ENCODE measurements at regions not wholly inside any gene's neighbourhood (a gene's known extent, or its start where the extent isn't known, plus 50 kb on each side); places are given as distances from the start of the nearest gene placed in this dataset.

GRCh38 chr6:6837541-6838080 is 249.1 kb downstream of the LY86 start:
- TF ChIP-seq, protein P1, sequence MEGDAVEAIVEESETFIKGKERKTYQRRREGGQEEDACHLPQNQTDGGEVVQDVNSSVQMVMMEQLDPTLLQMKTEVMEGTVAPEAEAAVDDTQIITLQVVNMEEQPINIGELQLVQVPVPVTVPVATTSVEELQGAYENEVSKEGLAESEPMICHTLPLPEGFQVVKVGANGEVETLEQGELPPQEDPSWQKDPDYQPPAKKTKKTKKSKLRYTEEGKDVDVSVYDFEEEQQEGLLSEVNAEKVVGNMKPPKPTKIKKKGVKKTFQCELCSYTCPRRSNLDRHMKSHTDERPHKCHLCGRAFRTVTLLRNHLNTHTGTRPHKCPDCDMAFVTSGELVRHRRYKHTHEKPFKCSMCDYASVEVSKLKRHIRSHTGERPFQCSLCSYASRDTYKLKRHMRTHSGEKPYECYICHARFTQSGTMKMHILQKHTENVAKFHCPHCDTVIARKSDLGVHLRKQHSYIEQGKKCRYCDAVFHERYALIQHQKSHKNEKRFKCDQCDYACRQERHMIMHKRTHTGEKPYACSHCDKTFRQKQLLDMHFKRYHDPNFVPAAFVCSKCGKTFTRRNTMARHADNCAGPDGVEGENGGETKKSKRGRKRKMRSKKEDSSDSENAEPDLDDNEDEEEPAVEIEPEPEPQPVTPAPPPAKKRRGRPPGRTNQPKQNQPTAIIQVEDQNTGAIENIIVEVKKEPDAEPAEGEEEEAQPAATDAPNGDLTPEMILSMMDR (IDR thresholded peaks at IDR 0.05) = no peak

DNA sequence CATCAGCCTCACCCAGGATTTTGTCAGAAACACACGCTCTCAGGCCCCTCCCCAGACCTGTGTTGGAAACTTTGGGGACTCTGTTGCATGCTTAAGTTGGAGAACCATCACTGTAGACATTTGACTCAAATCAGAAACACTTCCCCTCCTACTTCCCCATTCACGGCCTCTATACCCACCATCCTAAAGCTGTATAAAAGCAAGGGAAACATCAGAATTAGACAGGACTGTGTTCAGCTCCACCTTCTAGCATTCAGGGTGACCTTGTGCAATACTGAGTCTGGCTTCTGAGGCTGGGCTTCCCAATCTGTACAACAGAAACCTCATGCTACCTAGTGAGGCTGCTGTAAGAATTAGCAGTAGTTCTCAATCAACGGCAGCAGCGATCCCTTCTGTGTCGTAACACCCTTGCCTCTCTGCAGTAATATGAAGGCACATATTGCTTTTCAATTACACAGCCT is 252.3 kb downstream of the LY86 start:
- TF ChIP-seq, protein P1 (IDR thresholded peaks at IDR 0.05) = no peak

GRCh38 chr6:6841571-6841970 is 253.1 kb downstream of the LY86 start:
- TF ChIP-seq, protein P1 (IDR thresholded peaks at IDR 0.05) = no peak

- TF ChIP-seq, protein P1 (IDR thresholded peaks at IDR 0.05) = no peak
Observed at GRCh38 chr6:6842291-6842690, 253.8 kb downstream of the LY86 start.

DNA sequence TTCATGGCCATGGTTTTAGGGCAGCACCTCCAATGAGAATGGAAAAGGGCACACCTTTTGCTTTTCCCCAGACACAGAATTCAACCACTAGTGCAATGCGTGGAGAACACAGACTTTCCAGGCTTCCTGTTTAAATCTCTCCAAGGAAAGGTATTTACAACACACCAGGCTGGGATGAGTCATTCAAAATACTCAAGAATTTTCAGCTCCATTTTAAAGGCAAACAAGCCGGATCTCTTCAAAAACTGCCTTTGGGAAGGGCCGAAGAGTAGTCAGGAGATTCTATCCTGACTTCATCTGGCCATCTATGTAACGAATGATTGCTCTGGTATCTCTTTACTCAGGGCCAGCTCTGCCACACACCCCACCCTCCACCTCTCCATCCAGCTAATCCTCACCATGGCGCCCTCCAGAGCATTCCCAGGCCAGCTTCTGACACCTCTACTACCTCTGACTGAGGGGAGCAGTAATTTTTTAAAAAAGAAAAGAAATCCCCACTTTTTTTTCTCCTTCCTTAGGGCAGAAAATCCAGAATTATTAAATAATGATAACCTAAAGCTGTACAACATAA is 254.6 kb downstream of the LY86 start:
- TF ChIP-seq, protein P1 (IDR thresholded peaks at IDR 0.05) = no peak

- TF ChIP-seq, protein P1 (IDR thresholded peaks at IDR 0.05) = no peak
Observed at GRCh38 chr6:6843777-6844176, 255.3 kb downstream of the LY86 start.

GRCh38 chr6:6844530-6844929 is 256.0 kb downstream of the LY86 start:
- TF ChIP-seq, protein P1 (IDR thresholded peaks at IDR 0.05) = no peak

GRCh38 chr6:6845603-6846002 is 257.1 kb downstream of the LY86 start:
- TF ChIP-seq, protein P1 (IDR thresholded peaks at IDR 0.05) = no peak
